DND-41 (cell line): ENCODE measurements at regions not wholly inside any gene's neighbourhood (a gene's known extent, or its start where the extent isn't known, plus 50 kb on each side); places are given as distances from the start of the nearest gene placed in this dataset.

ENCODE experiments used
- EZH2 ChIP-seq: IDR thresholded peaks from 3 replicates; pipeline ENCODE4 v1.6.1; 2012; ENCODE audit warnings: borderline replicate concordance, low read depth, mild to moderate bottlenecking, moderate library complexity, low read length, inconsistent platforms; ENCODE audit not compliant: severe bottlenecking
- TF ChIP-seq, protein P1 (sequence below): IDR thresholded peaks from 2 replicates; pipeline ENCODE4 v1.5.1; 2012; ENCODE audit warnings: borderline replicate concordance, low read length, moderate library complexity, mild to moderate bottlenecking; ENCODE audit not compliant: poor library complexity, severe bottlenecking; ENCODE audit errors: extremely low read depth

DNA sequence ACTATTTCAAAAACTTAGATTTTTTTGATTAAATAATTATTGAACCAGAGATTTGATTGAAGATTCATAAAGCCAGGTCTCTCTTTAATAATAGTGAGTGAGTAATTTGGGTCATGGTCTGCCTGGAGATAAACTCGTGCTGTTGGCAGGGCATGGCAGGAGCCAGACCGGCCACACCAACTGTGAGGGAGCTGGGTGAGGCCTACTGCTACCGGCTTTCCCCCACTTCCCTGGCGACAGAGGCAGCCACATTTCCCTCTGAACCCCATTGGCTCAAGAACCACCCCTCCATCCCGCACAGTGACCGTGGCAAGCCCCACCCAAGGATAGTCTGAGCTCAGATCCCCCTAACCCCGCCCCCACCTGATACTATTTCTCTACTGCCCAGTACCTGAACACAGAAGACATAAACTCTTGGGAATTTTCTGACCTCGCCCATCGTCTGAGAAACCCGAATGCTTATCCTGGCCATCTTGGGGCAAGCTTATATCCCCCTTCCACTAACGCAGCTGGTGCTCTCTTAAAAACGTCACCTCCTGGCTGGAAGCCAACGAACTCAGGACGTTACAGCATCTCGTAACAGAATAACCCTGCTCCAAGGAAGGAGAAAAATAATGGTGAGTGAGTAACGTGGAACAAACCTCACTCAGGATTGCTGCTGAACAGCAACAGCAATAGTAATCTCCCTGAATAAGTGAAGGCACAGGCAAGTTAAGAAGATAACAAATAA lies 627.6 kb upstream of the PCDH9 start:
- TF ChIP-seq, protein P1, sequence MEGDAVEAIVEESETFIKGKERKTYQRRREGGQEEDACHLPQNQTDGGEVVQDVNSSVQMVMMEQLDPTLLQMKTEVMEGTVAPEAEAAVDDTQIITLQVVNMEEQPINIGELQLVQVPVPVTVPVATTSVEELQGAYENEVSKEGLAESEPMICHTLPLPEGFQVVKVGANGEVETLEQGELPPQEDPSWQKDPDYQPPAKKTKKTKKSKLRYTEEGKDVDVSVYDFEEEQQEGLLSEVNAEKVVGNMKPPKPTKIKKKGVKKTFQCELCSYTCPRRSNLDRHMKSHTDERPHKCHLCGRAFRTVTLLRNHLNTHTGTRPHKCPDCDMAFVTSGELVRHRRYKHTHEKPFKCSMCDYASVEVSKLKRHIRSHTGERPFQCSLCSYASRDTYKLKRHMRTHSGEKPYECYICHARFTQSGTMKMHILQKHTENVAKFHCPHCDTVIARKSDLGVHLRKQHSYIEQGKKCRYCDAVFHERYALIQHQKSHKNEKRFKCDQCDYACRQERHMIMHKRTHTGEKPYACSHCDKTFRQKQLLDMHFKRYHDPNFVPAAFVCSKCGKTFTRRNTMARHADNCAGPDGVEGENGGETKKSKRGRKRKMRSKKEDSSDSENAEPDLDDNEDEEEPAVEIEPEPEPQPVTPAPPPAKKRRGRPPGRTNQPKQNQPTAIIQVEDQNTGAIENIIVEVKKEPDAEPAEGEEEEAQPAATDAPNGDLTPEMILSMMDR, result no peak
- TF ChIP-seq EZH2, result no peak
